H1 (cell line): ENCODE measurements at regions not wholly inside any gene's neighbourhood (a gene's known extent, or its start where the extent isn't known, plus 50 kb on each side); places are given as distances from the start of the nearest gene placed in this dataset.

ENCODE experiments used
- CTCF ChIA-PET: fragments of 300-600 bp; sonication (Branson Sonifier 250); formaldehyde crosslinking; loops from one replicate; lab custom pipeline; 2021; ENCODE audit not compliant: partially characterized antibody; lab: Charles Lee
- POLR2A ChIA-PET: fragments of 300-600 bp; sonication (Branson Sonifier 250); formaldehyde crosslinking; loops from one replicate; lab custom pipeline; 2021; ENCODE audit warnings: inconsistent platforms; ENCODE audit not compliant: partially characterized antibody; lab: Charles Lee
- DNase-seq, 2 experiments: peaks; one replicate each; pipeline versions ENCODE4 v3.0.0 to v3.0.0-alpha.2; 2010 to 2022; ENCODE audit warnings: low spot score in 2 of 2, low read depth in 1 of 2, mixed read lengths in 1 of 2
- FAIRE-seq: peaks from 2 replicates; lab custom pipeline; 2011; peaks lifted over from hg19 to GRCh38; lab: Jason Lieb, UNC
- H2AFZ ChIP-seq: 2 replicates; pipeline ENCODE4 v1.8.1; 2012; ENCODE audit warnings: low read length, inconsistent platforms
- H2AK5ac ChIP-seq: 2 replicates; pipeline ENCODE4 v1.6.1; 2013; ENCODE audit warnings: low read depth, low read length
- H2BK120ac ChIP-seq: replicated peaks from 2 replicates; pipeline ENCODE3; 2013; ENCODE audit warnings: low read depth, low read length, inconsistent platforms
- H2BK12ac ChIP-seq: 2 replicates; pipeline ENCODE4 v1.6.1; 2013; ENCODE audit warnings: low read depth, low read length
- H2BK15ac ChIP-seq: 2 replicates; pipeline ENCODE4 v1.6.1; 2013; ENCODE audit warnings: low read length
- H2BK20ac ChIP-seq: 2 replicates; pipeline ENCODE4 v1.6.1; 2013; ENCODE audit warnings: low read length
- H2BK5ac ChIP-seq: 2 replicates; pipeline ENCODE4 v1.6.1; 2013; ENCODE audit warnings: low read depth, low read length
- H3K14ac ChIP-seq: 2 replicates; pipeline ENCODE4 v1.6.1; 2013; ENCODE audit warnings: inconsistent platforms; ENCODE audit not compliant: insufficient read length
- H3K18ac ChIP-seq: 2 replicates; pipeline ENCODE4 v1.6.1; 2013; ENCODE audit warnings: low read length; ENCODE audit errors: extremely low read depth
- H3K23ac ChIP-seq: 2 replicates; pipeline ENCODE4 v1.6.1; 2013; ENCODE audit warnings: inconsistent platforms; ENCODE audit not compliant: insufficient read length
- H3K23me2 ChIP-seq: 2 replicates; pipeline ENCODE4 v1.6.1; 2013; ENCODE audit warnings: low read depth, low read length
- H3K27ac ChIP-seq: 2 replicates; pipeline ENCODE4 v1.6.1; 2011; ENCODE audit warnings: low read depth, low read length, inconsistent platforms
- H3K27me3 ChIP-seq, 4 experiments: replicated peaks in 1 of 4; 1 replicate in 1 of 4; 2 replicates in 3 of 4; pipeline versions ENCODE4 v1.6.1 to v1.8.1; 2011 to 2013; ENCODE audit warnings: low read length in 3 of 4, mild to moderate bottlenecking in 3 of 4, inconsistent platforms in 2 of 4, mixed read lengths in 2 of 4, moderate library complexity in 1 of 4; ENCODE audit not compliant: control insufficient read depth in 3 of 4, insufficient read depth in 3 of 4; ENCODE audit errors: extremely low read depth in 1 of 4
- H3K36me3 ChIP-seq, 4 experiments: 2 replicates each; pipeline versions ENCODE4 v1.6.1 to v1.8.1; 2011 to 2013; ENCODE audit warnings: mild to moderate bottlenecking in 4 of 4, low read length in 3 of 4, moderate library complexity in 2 of 4, control low read depth in 1 of 4, inconsistent platforms in 1 of 4; ENCODE audit not compliant: insufficient read depth in 4 of 4, control insufficient read depth in 2 of 4
- H3K4ac ChIP-seq: replicated peaks from 2 replicates; pipeline ENCODE3; 2013; ENCODE audit warnings: low read length, low read depth, mixed read lengths, inconsistent platforms; ENCODE audit not compliant: insufficient read length
- H3K4me1 ChIP-seq, 4 experiments: replicated peaks in 1 of 4; 1 replicate in 1 of 4; 2 replicates in 3 of 4; pipeline versions ENCODE4 v1.6.1 to v1.8.1; 2011 to 2013; ENCODE audit warnings: low read length in 3 of 4, inconsistent platforms in 2 of 4, mixed read lengths in 1 of 4; ENCODE audit not compliant: insufficient read depth in 4 of 4, control insufficient read depth in 3 of 4
- H3K4me2 ChIP-seq, 2 experiments: 2 replicates each; pipeline versions ENCODE4 v1.6.1 to v1.8.1; 2011 to 2013; ENCODE audit warnings: low read depth in 2 of 2, low read length in 2 of 2, control low read depth in 1 of 2, inconsistent platforms in 1 of 2, mild to moderate bottlenecking in 1 of 2; ENCODE audit not compliant: insufficient read depth in 1 of 2
- H3K4me3 ChIP-seq, 4 experiments: fragments of 200-600, 300-600 bp in 1 of 4; sonication (generic), shearing (Covaris generic), sonication (Bioruptor Twin) in 1 of 4; 2 replicates each; pipeline versions ENCODE4 v1.5.1 to v1.8.1; 2011 to 2016; ENCODE audit warnings: low read length in 4 of 4, low read depth in 3 of 4, control low read depth in 2 of 4, inconsistent platforms in 2 of 4, mild to moderate bottlenecking in 2 of 4, mixed read lengths in 1 of 4, moderate library complexity in 1 of 4; ENCODE audit not compliant: insufficient read depth in 2 of 4; ENCODE audit errors: extremely low read depth in 1 of 4
- H3K56ac ChIP-seq: replicated peaks from 2 replicates; pipeline ENCODE3; 2013; ENCODE audit warnings: low read depth, mild to moderate bottlenecking, mixed read lengths, low read length, inconsistent platforms; ENCODE audit not compliant: insufficient read length
- H3K79me1 ChIP-seq: 2 replicates; pipeline ENCODE4 v1.6.1; 2013; ENCODE audit warnings: low read depth, low read length, control low read depth
- H3K79me2 ChIP-seq, 2 experiments: 2 replicates each; pipeline versions ENCODE4 v1.6.1 to v1.8.1; 2012 to 2013; ENCODE audit warnings: low read length in 2 of 2, mild to moderate bottlenecking in 2 of 2, inconsistent platforms in 1 of 2; ENCODE audit not compliant: insufficient read depth in 2 of 2, control insufficient read depth in 1 of 2
- H3K9ac ChIP-seq, 4 experiments: replicated peaks in 1 of 4; 1 replicate in 1 of 4; 2 replicates in 3 of 4; pipeline versions ENCODE4 v1.6.1 to v1.8.1; 2011 to 2013; ENCODE audit warnings: low read depth in 3 of 4, low read length in 3 of 4, control low read depth in 2 of 4, mild to moderate bottlenecking in 2 of 4, moderate library complexity in 2 of 4, inconsistent platforms in 1 of 4; ENCODE audit errors: extremely low read depth in 1 of 4
- H3K9me3 ChIP-seq, 2 experiments: 2 replicates each; pipeline versions ENCODE4 v1.6.1 to v1.8.1; 2012 to 2013; ENCODE audit warnings: mild to moderate bottlenecking in 2 of 2, moderate library complexity in 2 of 2, control low read depth in 1 of 2, inconsistent platforms in 1 of 2, low read depth in 1 of 2, low read length in 1 of 2, mixed read lengths in 1 of 2; ENCODE audit not compliant: insufficient read depth in 2 of 2
- H4K20me1 ChIP-seq, 2 experiments: replicated peaks in 1 of 2; 2 replicates each; pipeline versions ENCODE3 to v1.8.1; 2011 to 2013; ENCODE audit warnings: inconsistent platforms in 2 of 2, low read length in 2 of 2, mild to moderate bottlenecking in 1 of 2; ENCODE audit not compliant: insufficient read depth in 2 of 2, control insufficient read depth in 1 of 2
- H4K5ac ChIP-seq: 2 replicates; pipeline ENCODE4 v1.6.1; 2013; ENCODE audit warnings: low read length, low read depth, mixed read lengths, inconsistent platforms; ENCODE audit not compliant: insufficient read length
- H4K8ac ChIP-seq: 2 replicates; pipeline ENCODE4 v1.8.0; 2013; ENCODE audit warnings: mild to moderate bottlenecking, moderate library complexity, low read length, inconsistent platforms; ENCODE audit not compliant: insufficient read depth; ENCODE audit errors: extremely low read depth
- H4K91ac ChIP-seq: replicated peaks from 2 replicates; pipeline ENCODE3; 2013; ENCODE audit warnings: low read length, mixed read lengths, inconsistent platforms; ENCODE audit not compliant: insufficient read length
- GTF2F1 ChIP-seq: IDR thresholded peaks from 2 replicates; pipeline ENCODE4 v1.6.1; 2012; ENCODE audit warnings: low read depth, low read length, improper control_type of control experiment, borderline replicate concordance
- SP4 ChIP-seq: IDR thresholded peaks from 2 replicates; pipeline ENCODE4 v1.6.1; 2012; ENCODE audit warnings: low read length, inconsistent platforms
- SUZ12 ChIP-seq: fragments of 200-600 bp; sonication (generic); IDR thresholded peaks from 2 replicates; pipeline ENCODE4 v1.6.1; 2012; ENCODE audit warnings: mild to moderate bottlenecking, inconsistent platforms, low read length, moderate library complexity, mixed read lengths
- WGBS, 2 experiments: shearing (Covaris generic) in 1 of 2; methylation state at CpG; one replicate each; pipeline versions ENCODE4 v1.1.6 to v1.1.7; 2013 to 2015; ENCODE audit warnings: low lambda C conversion rate in 2 of 2, mixed read lengths in 2 of 2, inconsistent platforms in 1 of 2, low coverage in 1 of 2, missing lambda C conversion rate in 1 of 2; ENCODE audit not compliant: insufficient replicate concordance in 2 of 2, insufficient coverage in 1 of 2, insufficient read length in 1 of 2; ENCODE audit errors: extremely low coverage in 1 of 2, missing lambda C conversion rate in 1 of 2; 5-methylcytosine and 5-hydroxymethylcytosine counted together
- TF ChIP-seq, protein P1 (sequence below): IDR thresholded peaks from 2 replicates; pipeline ENCODE4 v1.6.1; 2012; ENCODE audit warnings: inconsistent platforms

DNA sequence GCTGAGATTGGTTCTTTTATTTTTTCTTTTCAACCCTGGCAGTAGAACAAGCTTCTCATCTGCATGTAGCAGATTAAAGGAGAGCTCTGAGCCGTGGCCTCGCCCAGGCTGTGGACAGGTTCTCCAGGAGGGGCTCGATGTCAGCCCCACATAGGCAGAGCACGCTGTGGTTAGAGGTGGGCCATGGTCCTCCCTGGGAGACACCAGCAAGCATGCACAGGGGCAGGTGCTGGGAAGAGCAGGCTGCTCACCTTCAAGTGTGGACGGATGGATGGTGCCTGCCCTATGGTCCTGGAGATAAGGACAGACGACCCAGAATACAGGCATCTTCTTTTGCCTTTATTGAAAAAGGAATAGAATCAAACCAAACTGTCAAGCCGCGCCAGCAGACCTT lies 634.8 kb downstream of the BRD1 start:
- Histone ChIP-seq H3K79me2 (no peaks in the 10 kb centered on the region), H3K4me2 (no peak overlapping the region), H3K23me2 (no peaks in the 10 kb centered on the region), H3K79me1 (no peaks in the 10 kb centered on the region), H4K20me1 (no peaks in the 10 kb centered on the region), H4K8ac (no peak overlapping the region), H2AFZ (no peak overlapping the region), H3K18ac (no peak overlapping the region)
- POLR2A ChIA-PET: no interaction called here
- CTCF ChIA-PET: interaction anchor here (1.2 to 2.0 kb wide), 3 partner anchors 23 to 146 kb away, joined by 3 to 6 read pairs (median 4); no protein-coding TSS in a partner anchor
- no peak for DNase-seq
- no peak for TF ChIP-seq SP4
- no peak for TF ChIP-seq SUZ12
- TF ChIP-seq, protein P1, sequence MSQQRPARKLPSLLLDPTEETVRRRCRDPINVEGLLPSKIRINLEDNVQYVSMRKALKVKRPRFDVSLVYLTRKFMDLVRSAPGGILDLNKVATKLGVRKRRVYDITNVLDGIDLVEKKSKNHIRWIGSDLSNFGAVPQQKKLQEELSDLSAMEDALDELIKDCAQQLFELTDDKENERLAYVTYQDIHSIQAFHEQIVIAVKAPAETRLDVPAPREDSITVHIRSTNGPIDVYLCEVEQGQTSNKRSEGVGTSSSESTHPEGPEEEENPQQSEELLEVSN: no peak
- no peak for TF ChIP-seq GTF2F1
- TF ChIP-seq, all 59 proteins: peak for 0
- Histone ChIP-seq H3K9me3 (no peaks in the 10 kb centered on the region), H3K27me3 (no peaks in the 10 kb centered on the region; a peak in 1 of 7 replicates), H2BK20ac (no peak overlapping the region), H2BK15ac (no peak overlapping the region), H3K4me1 (peaks cover under 1 to 7% (median 2%) of the 10 kb centered on the region in 4 experiments; a peak in 6 of 7 replicates), H3K56ac (no peak overlapping the region), H4K5ac (no peak overlapping the region), H3K4me3 (no peak overlapping the region), H3K27ac (no peak overlapping the region), H3K14ac (no peak overlapping the region), H3K9ac (no peak overlapping the region), H3K4ac (no peak overlapping the region), H3K36me3 (no peaks in the 10 kb centered on the region), H2BK5ac (no peak overlapping the region), H2BK120ac (no peak overlapping the region), H4K91ac (no peak overlapping the region), H2BK12ac (no peak overlapping the region), H3K23ac (no peak overlapping the region), H2AK5ac (no peak overlapping the region)
- WGBS, 2 experiments: 86% methylated on average over 6 of the region's 8 CpGs; no CpG with 5 or more reads in 1 of the 2 experiments
- FAIRE-seq: no peak
